ENCODE measurements at regions not wholly inside any gene's neighbourhood (a gene's known extent, or its start where the extent isn't known, plus 50 kb on each side); places are given as distances from the start of the nearest gene placed in this dataset.

DNA sequence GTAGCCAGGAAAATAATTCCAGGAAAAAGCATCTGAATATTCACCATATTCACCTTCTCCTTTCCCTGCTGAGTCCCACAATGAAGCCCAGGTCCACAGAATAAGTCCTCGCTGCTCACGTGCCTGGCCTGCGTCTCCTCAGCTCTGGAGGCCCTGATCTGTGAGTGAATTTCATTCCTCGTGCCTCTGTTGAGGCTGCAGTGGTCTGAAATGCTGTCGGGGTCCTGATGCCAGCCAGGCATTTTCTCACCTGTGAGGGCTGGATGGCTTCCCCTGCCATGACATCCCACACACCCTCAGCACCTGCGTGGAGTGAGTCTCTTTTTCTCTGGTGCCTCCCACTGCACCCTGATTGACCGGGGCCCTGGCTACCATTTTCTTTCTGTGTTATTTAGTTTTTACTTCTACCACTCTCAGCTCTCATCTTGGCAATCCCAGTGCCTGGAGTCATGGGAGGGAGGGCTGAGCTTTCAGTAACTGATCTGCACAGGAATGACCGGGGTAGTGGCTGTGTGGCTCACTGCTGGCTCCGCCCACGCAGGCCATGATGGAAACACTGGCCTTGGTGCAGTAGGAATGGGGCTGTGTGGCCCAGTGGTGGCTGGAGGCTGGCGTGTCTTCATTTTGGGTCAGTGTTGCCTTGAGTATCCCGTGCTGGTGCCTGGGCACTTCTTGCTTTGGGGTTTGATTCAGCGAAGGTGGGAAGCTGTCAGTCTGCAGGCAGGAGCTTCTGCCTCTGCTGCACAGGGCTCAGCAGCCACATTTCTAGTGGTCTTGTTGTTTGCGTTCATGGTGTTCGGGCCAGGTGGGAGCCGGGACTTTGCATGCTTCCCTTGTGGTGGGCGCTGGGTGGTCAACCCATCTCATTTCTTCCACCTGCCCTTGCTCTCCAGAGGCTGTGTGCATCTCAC lies 807.2 kb downstream of the TBC1D22A start:
- H3K9me3 ChIP-seq (ENCODE audit: control insufficient read depth in 5 of 5, low read length in 5 of 5) = no peaks in the 10 kb centered on the region
- H3K36me3 ChIP-seq (ENCODE audit: control insufficient read depth in 5 of 5, insufficient read depth in 5 of 5, low read length in 5 of 5) = no peaks in the 10 kb centered on the region
- H3K4me3 ChIP-seq (ENCODE audit: low read depth in 1 of 5, low read length in 5 of 5) = no peak overlapping the region
- H3K9ac ChIP-seq (ENCODE audit: low read length in 5 of 5) = no peak overlapping the region
- no peaks in the 10 kb centered on the region for H3K4me1 ChIP-seq (ENCODE audit: control insufficient read depth in 5 of 5, insufficient read depth in 5 of 5, low read length in 5 of 5)
- peaks cover 0 to 12% (median 3%) of the 10 kb centered on the region in 5 donors for H3K27me3 ChIP-seq (ENCODE audit: control insufficient read depth in 5 of 5, insufficient read depth in 4 of 5, low read length in 5 of 5)
- no peak overlapping the region for H3K27ac ChIP-seq (ENCODE audit: low read depth, low read length)

DNA sequence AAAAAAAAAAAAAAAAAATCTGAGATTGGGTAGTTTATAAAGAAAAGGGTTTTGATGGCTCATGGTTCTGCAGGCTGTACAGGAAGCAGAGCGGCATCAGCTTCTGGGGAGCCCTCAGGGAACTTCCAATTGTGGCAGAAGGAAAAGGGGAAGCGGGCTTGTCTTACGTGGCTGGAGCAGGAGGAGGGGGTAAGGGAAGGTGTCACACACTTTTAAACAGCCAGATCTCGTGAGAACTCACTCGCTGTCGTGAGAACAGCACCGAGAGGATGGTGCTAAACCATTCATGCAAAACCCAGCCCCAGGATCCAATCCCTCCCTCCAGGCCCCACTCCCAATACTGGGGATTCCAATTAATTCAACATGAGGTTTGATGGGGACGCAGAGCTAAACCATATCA lies 806.2 kb downstream of the TBC1D22A start:
- no peak overlapping the region for H3K9ac ChIP-seq (ENCODE audit: low read length in 5 of 5)
- no peaks in the 10 kb centered on the region for H3K4me1 ChIP-seq (ENCODE audit: control insufficient read depth in 5 of 5, insufficient read depth in 5 of 5, low read length in 5 of 5)
- peaks cover 0 to 8% (median 6%) of the 10 kb centered on the region in 5 donors for H3K27me3 ChIP-seq (ENCODE audit: control insufficient read depth in 5 of 5, insufficient read depth in 4 of 5, low read length in 5 of 5)
- H3K4me3 ChIP-seq (ENCODE audit: low read depth in 1 of 5, low read length in 5 of 5) = no peak overlapping the region
- no peaks in the 10 kb centered on the region for H3K36me3 ChIP-seq (ENCODE audit: control insufficient read depth in 5 of 5, insufficient read depth in 5 of 5, low read length in 5 of 5)
- no peaks in the 10 kb centered on the region for H3K9me3 ChIP-seq (ENCODE audit: control insufficient read depth in 5 of 5, low read length in 5 of 5)
- no peak overlapping the region for H3K27ac ChIP-seq (ENCODE audit: low read depth, low read length)

DNA sequence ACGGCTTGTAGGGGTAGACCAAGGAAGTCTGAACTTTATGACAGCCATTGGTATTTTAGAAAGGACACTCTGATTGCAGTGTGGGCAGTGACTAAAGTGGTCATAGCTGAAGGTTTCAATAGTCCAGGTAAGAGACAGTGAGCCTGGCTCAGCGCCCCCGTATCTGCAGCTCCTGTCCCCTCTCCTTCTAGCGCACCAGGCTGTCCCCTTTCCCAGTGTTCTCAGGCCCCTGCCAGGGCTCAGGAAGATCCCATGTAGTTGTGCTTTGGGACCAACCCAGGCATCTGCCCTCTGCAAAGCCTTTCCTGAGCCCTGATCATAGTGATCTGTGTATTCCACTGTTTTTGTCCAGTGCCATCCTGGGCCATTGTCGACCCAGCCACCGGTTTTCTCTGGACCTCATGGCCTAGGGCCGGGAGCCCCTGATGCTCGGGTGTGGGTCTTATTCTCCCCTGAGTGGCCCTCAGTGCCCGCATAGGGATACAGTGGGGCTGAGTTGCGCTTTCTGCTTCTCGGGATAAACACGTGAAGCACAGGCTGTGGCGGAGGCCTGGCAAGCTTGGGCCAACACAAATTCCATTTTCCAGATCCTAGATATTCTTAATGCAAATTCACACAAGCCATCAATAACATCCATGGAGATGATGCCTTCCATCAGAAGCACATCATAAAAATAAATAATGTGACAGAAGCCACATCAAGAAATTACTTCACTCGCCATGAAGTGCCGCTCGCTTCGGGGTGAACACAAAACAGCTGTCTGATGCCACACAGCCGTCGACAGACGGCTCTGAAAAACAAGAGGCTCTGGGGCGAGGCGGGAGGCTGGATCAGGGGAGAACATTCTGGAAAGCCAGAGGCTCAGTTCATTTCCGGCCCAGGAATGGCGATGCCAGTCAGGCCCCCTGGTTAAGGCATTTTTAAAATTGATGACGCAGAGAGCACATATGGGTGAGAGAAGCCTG lies 805.0 kb downstream of the TBC1D22A start:
- no peaks in the 10 kb centered on the region for H3K36me3 ChIP-seq (ENCODE audit: control insufficient read depth in 5 of 5, insufficient read depth in 5 of 5, low read length in 5 of 5)
- no peak overlapping the region for H3K4me3 ChIP-seq (ENCODE audit: low read depth in 1 of 5, low read length in 5 of 5)
- no peak overlapping the region for H3K9ac ChIP-seq (ENCODE audit: low read length in 5 of 5)
- peaks cover 0 to 12% (median 8%) of the 10 kb centered on the region in 5 donors for H3K27me3 ChIP-seq (ENCODE audit: control insufficient read depth in 5 of 5, insufficient read depth in 4 of 5, low read length in 5 of 5)
- H3K4me1 ChIP-seq (ENCODE audit: control insufficient read depth in 5 of 5, insufficient read depth in 5 of 5, low read length in 5 of 5) = no peaks in the 10 kb centered on the region
- H3K9me3 ChIP-seq (ENCODE audit: control insufficient read depth in 5 of 5, low read length in 5 of 5) = no peaks in the 10 kb centered on the region
- no peak overlapping the region for H3K27ac ChIP-seq (ENCODE audit: low read depth, low read length)

DNA sequence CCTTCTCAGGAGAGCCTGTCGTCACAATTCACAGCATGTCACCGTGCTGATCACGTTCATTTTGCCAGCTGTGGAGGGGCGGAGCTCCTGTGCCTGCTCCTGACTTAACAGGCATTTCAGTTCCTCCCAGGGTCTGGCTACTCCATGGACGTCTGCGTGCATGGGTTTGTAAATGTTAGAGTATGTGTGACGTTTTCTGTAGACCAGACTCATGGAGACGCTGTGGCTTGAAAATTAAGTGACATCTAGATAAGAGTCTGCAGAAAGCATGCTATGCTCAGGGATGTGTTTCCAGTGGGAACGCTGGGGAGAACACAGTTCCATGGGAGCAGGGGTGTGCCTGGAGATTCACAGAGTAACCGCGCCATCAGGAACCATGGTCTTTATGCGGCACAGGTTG lies 804.0 kb downstream of the TBC1D22A start:
- H3K4me3 ChIP-seq (ENCODE audit: low read depth in 1 of 5, low read length in 5 of 5) = no peak overlapping the region
- H3K27me3 ChIP-seq (ENCODE audit: control insufficient read depth in 5 of 5, insufficient read depth in 4 of 5, low read length in 5 of 5) = peaks cover 0 to 17% (median 8%) of the 10 kb centered on the region in 5 donors
- H3K4me1 ChIP-seq (ENCODE audit: control insufficient read depth in 5 of 5, insufficient read depth in 5 of 5, low read length in 5 of 5) = no peaks in the 10 kb centered on the region
- H3K27ac ChIP-seq (ENCODE audit: low read depth, low read length) = no peak overlapping the region
- H3K9me3 ChIP-seq (ENCODE audit: control insufficient read depth in 5 of 5, low read length in 5 of 5) = no peaks in the 10 kb centered on the region
- H3K36me3 ChIP-seq (ENCODE audit: control insufficient read depth in 5 of 5, insufficient read depth in 5 of 5, low read length in 5 of 5) = no peaks in the 10 kb centered on the region
- no peak overlapping the region for H3K9ac ChIP-seq (ENCODE audit: low read length in 5 of 5)

DNA sequence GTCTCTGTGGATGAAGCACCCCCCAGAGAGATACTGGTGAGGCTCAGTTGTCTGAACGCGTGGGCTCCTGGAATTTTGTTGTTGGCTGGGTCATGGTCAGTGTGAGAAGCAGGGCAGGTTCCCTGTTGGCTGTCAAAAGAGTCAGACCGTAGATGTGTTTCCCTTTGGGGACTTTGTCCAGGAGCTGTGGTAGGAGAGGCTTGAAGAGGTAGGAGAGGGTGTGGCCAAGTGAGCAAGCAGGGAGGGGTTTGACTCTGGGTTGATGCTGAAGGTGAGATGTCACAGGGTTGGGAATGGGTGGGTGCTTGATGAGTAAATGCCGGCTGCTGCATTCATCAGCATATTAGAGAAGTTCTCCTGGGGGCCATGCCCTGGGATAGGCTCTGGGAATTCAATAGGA lies 803.2 kb downstream of the TBC1D22A start:
- H3K9me3 ChIP-seq (ENCODE audit: control insufficient read depth in 5 of 5, low read length in 5 of 5) = no peaks in the 10 kb centered on the region
- H3K36me3 ChIP-seq (ENCODE audit: control insufficient read depth in 5 of 5, insufficient read depth in 5 of 5, low read length in 5 of 5) = no peaks in the 10 kb centered on the region
- H3K4me3 ChIP-seq (ENCODE audit: low read depth in 1 of 5, low read length in 5 of 5) = no peak overlapping the region
- no peak overlapping the region for H3K9ac ChIP-seq (ENCODE audit: low read length in 5 of 5)
- H3K4me1 ChIP-seq (ENCODE audit: control insufficient read depth in 5 of 5, insufficient read depth in 5 of 5, low read length in 5 of 5) = no peaks in the 10 kb centered on the region
- no peak overlapping the region for H3K27ac ChIP-seq (ENCODE audit: low read depth, low read length)
- H3K27me3 ChIP-seq (ENCODE audit: control insufficient read depth in 5 of 5, insufficient read depth in 4 of 5, low read length in 5 of 5) = peaks cover 0 to 19% (median 8%) of the 10 kb centered on the region in 5 donors

DNA sequence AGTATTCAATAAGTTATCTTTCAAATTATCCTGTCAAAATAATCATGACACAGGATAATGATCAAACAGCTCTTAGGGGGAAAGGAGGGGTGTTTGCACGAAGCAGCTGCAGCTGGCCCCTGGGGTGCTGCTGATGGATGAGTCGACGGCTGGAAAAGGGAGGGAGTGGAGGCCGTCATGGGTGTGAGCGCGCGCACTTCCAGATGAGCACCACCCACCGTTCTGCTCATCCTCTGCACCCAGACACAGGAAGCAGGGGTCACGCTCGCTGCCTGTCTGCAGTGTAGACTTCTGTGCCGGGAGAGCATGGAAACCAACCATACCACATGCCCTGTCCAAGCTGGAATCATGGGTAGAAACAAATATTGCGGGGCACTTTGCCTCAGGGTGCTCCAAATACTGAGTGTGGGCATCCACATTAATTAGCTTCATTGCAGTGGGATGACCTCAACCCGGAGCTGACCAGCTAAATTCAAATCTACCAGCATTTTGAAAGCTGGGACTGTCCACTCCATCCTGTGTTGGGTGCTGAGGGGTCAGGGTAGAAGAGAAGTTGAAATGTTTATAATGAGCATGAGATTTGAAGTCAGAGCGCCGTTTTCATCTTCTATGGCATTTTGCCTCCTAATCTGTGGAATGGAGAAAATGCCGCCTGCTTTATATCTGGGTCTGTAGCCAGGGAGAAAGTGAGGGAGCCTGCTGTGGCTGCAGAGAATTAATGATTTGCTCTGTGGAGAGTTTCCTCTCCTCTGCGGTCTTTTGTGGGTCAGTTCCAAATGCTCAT lies 802.4 kb downstream of the TBC1D22A start:
- Histone ChIP-seq H3K4me1 (ENCODE audit: control insufficient read depth in 5 of 5, insufficient read depth in 5 of 5, low read length in 5 of 5) (no peaks in the 10 kb centered on the region), H3K36me3 (ENCODE audit: control insufficient read depth in 5 of 5, insufficient read depth in 5 of 5, low read length in 5 of 5) (no peaks in the 10 kb centered on the region), H3K9me3 (ENCODE audit: control insufficient read depth in 5 of 5, low read length in 5 of 5) (no peaks in the 10 kb centered on the region), H3K9ac (ENCODE audit: low read length in 5 of 5) (no peak overlapping the region), H3K27me3 (ENCODE audit: control insufficient read depth in 5 of 5, insufficient read depth in 4 of 5, low read length in 5 of 5) (peaks cover 0 to 19% (median 8%) of the 10 kb centered on the region in 5 donors), H3K4me3 (ENCODE audit: low read depth in 1 of 5, low read length in 5 of 5) (no peak overlapping the region), H3K27ac (ENCODE audit: low read depth, low read length) (no peak overlapping the region)

DNA sequence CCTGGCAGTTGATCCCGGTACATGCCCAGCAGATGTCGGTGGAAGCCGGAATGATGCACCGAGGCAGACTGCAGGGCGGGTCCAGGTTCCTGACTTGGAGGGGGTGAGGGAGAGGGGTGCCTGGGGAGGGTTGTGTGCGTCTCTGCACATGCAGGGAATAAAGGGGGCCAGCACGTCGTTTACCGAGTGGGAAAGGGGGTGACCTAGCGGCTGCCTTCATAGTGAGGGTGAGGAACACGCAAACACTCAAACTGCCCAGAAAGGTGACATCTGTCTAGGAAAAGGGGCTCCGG lies 801.7 kb downstream of the TBC1D22A start:
- H3K27me3 ChIP-seq (ENCODE audit: control insufficient read depth in 5 of 5, insufficient read depth in 4 of 5, low read length in 5 of 5) = peaks cover 0 to 20% (median 8%) of the 10 kb centered on the region in 5 donors

DNA sequence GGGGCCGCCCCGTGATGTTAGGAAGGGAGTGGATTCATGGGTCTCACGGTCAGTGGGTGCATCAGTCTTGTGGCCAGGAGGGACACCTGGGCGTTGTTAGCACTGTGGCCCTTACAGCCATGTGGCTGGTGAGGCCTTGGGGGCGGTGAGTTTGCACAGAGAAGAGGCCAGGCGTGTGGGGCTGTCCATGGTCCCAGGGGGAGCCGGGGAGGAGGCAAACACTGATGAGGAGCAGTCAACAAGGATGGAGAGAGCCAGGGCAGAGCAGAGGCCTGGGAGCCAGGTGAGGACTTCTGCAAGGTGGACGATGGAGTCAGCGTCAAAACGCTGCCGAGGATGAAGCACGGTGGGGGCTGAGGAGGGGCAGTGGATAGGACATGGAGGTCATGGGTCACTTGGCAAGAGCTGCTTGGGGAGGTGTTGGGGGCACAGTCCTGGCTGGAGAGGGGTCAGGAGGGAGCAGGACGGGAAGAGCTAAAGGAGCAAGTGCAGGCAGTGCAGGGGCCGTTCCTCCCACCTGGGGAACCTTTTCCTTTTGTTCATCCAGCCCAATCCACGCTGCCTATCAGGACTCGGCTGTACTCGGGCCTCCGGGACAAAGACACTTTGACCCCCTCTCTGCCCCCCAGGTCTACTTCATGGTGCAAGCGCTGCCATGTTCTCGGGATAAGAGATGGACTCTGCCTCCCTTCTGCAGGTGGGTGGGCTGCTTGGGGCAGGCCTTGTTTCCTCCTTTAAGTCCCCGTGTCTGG lies 801.1 kb downstream of the TBC1D22A start:
- H3K9me3 ChIP-seq (ENCODE audit: control insufficient read depth in 5 of 5, low read length in 5 of 5) = no peaks in the 10 kb centered on the region
- H3K9ac ChIP-seq (ENCODE audit: low read length in 5 of 5) = no peak overlapping the region
- H3K36me3 ChIP-seq (ENCODE audit: control insufficient read depth in 5 of 5, insufficient read depth in 5 of 5, low read length in 5 of 5) = no peaks in the 10 kb centered on the region
- peaks cover 0 to 21% (median 8%) of the 10 kb centered on the region in 5 donors for H3K27me3 ChIP-seq (ENCODE audit: control insufficient read depth in 5 of 5, insufficient read depth in 4 of 5, low read length in 5 of 5)
- no peak overlapping the region for H3K27ac ChIP-seq (ENCODE audit: low read depth, low read length)
- no peaks in the 10 kb centered on the region for H3K4me1 ChIP-seq (ENCODE audit: control insufficient read depth in 5 of 5, insufficient read depth in 5 of 5, low read length in 5 of 5)
- no peak overlapping the region for H3K4me3 ChIP-seq (ENCODE audit: low read depth in 1 of 5, low read length in 5 of 5)

More for the DNA sequence above, 801.7 kb downstream of the TBC1D22A start:
- H3K9me3 ChIP-seq (ENCODE audit: control insufficient read depth in 5 of 5, low read length in 5 of 5) = no peaks in the 10 kb centered on the region
- H3K27ac ChIP-seq (ENCODE audit: low read depth, low read length) = no peak overlapping the region
- H3K4me3 ChIP-seq (ENCODE audit: low read depth in 1 of 5, low read length in 5 of 5) = no peak overlapping the region
- H3K4me1 ChIP-seq (ENCODE audit: control insufficient read depth in 5 of 5, insufficient read depth in 5 of 5, low read length in 5 of 5) = no peaks in the 10 kb centered on the region
- no peaks in the 10 kb centered on the region for H3K36me3 ChIP-seq (ENCODE audit: control insufficient read depth in 5 of 5, insufficient read depth in 5 of 5, low read length in 5 of 5)
- no peak overlapping the region for H3K9ac ChIP-seq (ENCODE audit: low read length in 5 of 5)

DNA sequence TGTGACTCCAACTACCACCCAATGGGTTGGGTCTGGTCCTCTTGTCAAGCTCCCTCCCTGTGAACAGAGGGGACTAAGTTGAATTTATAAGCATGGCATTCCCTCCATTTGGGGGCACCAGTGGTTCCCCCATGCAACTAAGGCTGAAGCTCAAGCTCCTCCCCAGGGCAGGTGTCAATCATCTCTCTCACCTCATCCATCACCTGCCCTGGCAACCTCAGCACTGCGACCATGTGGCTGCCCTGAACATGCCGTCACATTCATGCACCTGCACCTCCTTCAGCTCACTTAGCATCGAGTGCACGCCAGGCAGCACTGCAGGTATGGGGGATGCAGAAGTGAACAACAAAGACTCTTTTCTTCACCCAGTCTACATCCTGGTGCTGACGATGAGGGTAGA lies 799.3 kb downstream of the TBC1D22A start:
- H3K27me3 ChIP-seq (ENCODE audit: control insufficient read depth in 5 of 5, insufficient read depth in 4 of 5, low read length in 5 of 5) = peaks cover 0 to 21% (median 8%) of the 10 kb centered on the region in 5 donors
- H3K9ac ChIP-seq (ENCODE audit: low read length in 5 of 5) = no peak overlapping the region
- no peak overlapping the region for H3K4me3 ChIP-seq (ENCODE audit: low read depth in 1 of 5, low read length in 5 of 5)
- no peaks in the 10 kb centered on the region for H3K36me3 ChIP-seq (ENCODE audit: control insufficient read depth in 5 of 5, insufficient read depth in 5 of 5, low read length in 5 of 5)
- no peaks in the 10 kb centered on the region for H3K4me1 ChIP-seq (ENCODE audit: control insufficient read depth in 5 of 5, insufficient read depth in 5 of 5, low read length in 5 of 5)
- no peaks in the 10 kb centered on the region for H3K9me3 ChIP-seq (ENCODE audit: control insufficient read depth in 5 of 5, low read length in 5 of 5)
- H3K27ac ChIP-seq (ENCODE audit: low read depth, low read length) = no peak overlapping the region
